ENCODE measurements at regions not wholly inside any gene's neighbourhood (a gene's known extent, or its start where the extent isn't known, plus 50 kb on each side); places are given as distances from the start of the nearest gene placed in this dataset.
A peak's percentile ranks its signal among the peaks of the same experiment; 100 is the strongest.

DNA sequence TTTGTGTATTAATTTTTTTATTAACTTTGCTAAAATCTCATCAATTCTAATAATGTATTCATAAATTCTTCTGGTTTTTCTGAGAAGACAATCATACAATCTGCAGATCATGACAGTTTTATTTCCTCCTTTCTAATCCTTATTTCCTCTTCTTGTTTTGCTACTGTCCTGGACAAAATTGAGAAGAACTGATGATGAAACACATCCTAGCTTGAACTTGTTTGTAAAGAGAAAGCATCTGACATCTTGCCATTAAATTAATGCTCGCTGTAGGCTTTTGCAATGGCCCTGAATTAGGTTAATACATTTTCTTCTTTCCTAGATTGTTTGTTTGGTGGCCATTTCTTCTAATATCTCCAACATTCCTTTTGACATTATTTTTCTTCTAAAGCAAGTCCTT, 110.9 kb upstream of the TPM1 start:
- H3K4me3 ChIP-seq (ENCODE audit: low read depth, low read length): no peak overlapping the region
- CTCF ChIA-PET: interaction anchor here (1.2 to 1.6 kb wide), 3 partner anchors 36 to 149 kb away, joined by 3 to 4 read pairs (median 3); no protein-coding TSS in a partner anchor
- no peak for DNase-seq (ENCODE audit: low read depth, low spot score)
- POLR2A ChIA-PET: interaction anchor here (1.4 to 2.9 kb wide), 4 partner anchors 111 to 150 kb away, joined by 3 to 19 read pairs (median 18); partner anchors contain the start of gene TPM1
- no peak for TF ChIP-seq CTCF (IDR thresholded peaks at IDR 0.05; ENCODE audit: insufficient read depth, low read length, missing control alignments)

DNA sequence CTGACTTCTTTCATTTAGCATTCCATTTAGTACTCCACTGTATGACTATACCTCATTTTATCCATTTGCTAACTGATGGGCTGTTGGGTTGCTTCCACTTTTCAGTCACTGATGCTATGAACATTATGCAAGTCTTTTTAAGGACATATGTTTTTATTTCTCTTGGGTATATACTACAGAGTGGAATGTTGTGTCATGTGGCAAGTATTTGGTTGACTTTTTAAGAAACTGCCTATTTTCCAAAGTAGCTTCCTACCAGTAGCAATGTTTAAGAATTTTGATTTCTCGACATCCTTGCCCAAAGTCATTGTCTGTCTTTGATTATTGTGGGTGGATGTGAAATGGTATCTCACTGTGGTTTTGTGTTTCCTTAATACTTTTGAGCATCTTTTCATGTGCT, 110.1 kb upstream of the TPM1 start:
- no peak for TF ChIP-seq CTCF (IDR thresholded peaks at IDR 0.05; ENCODE audit: insufficient read depth, low read length, missing control alignments)
- CTCF ChIA-PET: interaction anchor here (1.2 to 1.6 kb wide), 3 partner anchors 37 to 150 kb away, joined by 3 to 4 read pairs (median 3); no protein-coding TSS in a partner anchor
- H3K4me3 ChIP-seq (ENCODE audit: low read depth, low read length): no peak overlapping the region
- POLR2A ChIA-PET: interaction anchor here (0.6 to 2.9 kb wide), 6 partner anchors 8 to 150 kb away, joined by 3 to 19 read pairs (median 13); partner anchors contain the start of gene TPM1
- DNase-seq (ENCODE audit: low read depth, low spot score): peak; percentile 91

- no peak for DNase-seq (ENCODE audit: low read depth, low spot score)
- ChIA-PET CTCF (interaction anchor here (0.7 to 1.4 kb wide), 3 partner anchors 13 to 115 kb away, joined by 3 to 5 read pairs (median 3); no protein-coding TSS in a partner anchor), POLR2A (interaction anchor here (1.3 to 2.9 kb wide), 4 partner anchors 7 to 115 kb away, joined by 9 to 19 read pairs (median 18); partner anchors contain the start of gene TPM1)
- no peak for TF ChIP-seq CTCF (IDR thresholded peaks at IDR 0.05; ENCODE audit: insufficient read depth, low read length, missing control alignments)
- H3K4me3 ChIP-seq (ENCODE audit: low read depth, low read length): no peak overlapping the region
Observed at GRCh38 chr15:62933386-62933785, 109.2 kb upstream of the TPM1 start.

GRCh38 chr15:62934236-62934971, 108.1 kb upstream of the TPM1 start:
- no peak overlapping the region for H3K4me3 ChIP-seq (ENCODE audit: low read depth, low read length)
- POLR2A ChIA-PET: interaction anchor here (1.2 to 2.9 kb wide), 5 partner anchors 108 to 123 kb away, joined by 4 to 19 read pairs (median 17); partner anchors contain the start of gene TPM1
- DNase-seq (ENCODE audit: low read depth, low spot score): no peak
- CTCF ChIA-PET: interaction anchor here (0.8 to 1.4 kb wide), 2 partner anchors 12 to 114 kb away, joined by 3 read pairs; no protein-coding TSS in a partner anchor
- no peak for TF ChIP-seq CTCF (IDR thresholded peaks at IDR 0.05; ENCODE audit: insufficient read depth, low read length, missing control alignments)

GRCh38 chr15:62935300-62936081, 107.1 kb upstream of the TPM1 start:
- H3K4me3 ChIP-seq (ENCODE audit: low read depth, low read length): no peak overlapping the region
- TF ChIP-seq CTCF (IDR thresholded peaks at IDR 0.05; ENCODE audit: insufficient read depth, low read length, missing control alignments): no peak
- CTCF ChIA-PET: interaction anchor here (1.0 kb wide), 1 partner anchor 112 kb away, joined by 3 read pairs; no protein-coding TSS in a partner anchor
- POLR2A ChIA-PET: interaction anchor here (0.8 to 1.6 kb wide), 3 partner anchors 109 to 122 kb away, joined by 4 read pairs; no protein-coding TSS in a partner anchor
- no peak for DNase-seq (ENCODE audit: low read depth, low spot score)
